ENCODE measurements at regions not wholly inside any gene's neighbourhood (a gene's known extent, or its start where the extent isn't known, plus 50 kb on each side); places are given as distances from the start of the nearest gene placed in this dataset.

DNA sequence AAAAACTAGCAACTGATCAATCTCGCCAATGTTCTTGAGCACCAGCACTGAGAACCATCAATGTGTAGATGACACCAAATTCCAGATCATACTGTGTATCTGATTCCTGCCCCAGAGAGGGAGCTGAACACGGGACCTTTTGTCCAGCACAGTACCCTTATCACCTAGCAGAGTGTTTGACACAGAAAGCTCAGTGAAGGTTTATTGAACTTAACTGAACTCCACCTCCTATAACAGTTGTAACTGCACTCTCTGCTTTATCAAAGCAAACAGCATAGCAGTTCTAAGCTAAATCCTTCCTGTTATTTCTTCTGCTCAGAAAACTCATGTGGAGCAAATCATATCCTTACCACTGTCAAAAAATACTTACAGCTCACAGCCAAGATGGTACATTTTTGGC, 183.4 kb upstream of the SLCO3A1 start:
- Histone ChIP-seq H2AFZ (no peak overlapping the region), H3K79me2 (no peaks in the 10 kb centered on the region), H3K4me2 (no peak overlapping the region), H3K4me3 (no peak overlapping the region), H3K27ac (no peak overlapping the region), H3K9me2 (replicated peaks; ENCODE audit: insufficient read depth) (no peaks in the 10 kb centered on the region), H3K4me1 (ENCODE audit: insufficient read depth) (no peaks in the 10 kb centered on the region), H4K20me1 (ENCODE audit: insufficient read depth, poor library complexity, severe bottlenecking) (no peaks in the 10 kb centered on the region), H3K36me3 (replicated peaks; ENCODE audit: insufficient read depth, low read depth) (no peaks in the 10 kb centered on the region), H3K9me3 (ENCODE audit: low read depth) (no peaks in the 10 kb centered on the region), H3K27me3 (peaks cover 3% of the 10 kb centered on the region)
- 72% methylated on average over 2 of the region's 2 CpGs for WGBS (ENCODE audit: low lambda C conversion rate, missing lambda C conversion rate)
- no peak for DNase-seq (ENCODE audit: low spot score)
- TF ChIP-seq, protein P1, sequence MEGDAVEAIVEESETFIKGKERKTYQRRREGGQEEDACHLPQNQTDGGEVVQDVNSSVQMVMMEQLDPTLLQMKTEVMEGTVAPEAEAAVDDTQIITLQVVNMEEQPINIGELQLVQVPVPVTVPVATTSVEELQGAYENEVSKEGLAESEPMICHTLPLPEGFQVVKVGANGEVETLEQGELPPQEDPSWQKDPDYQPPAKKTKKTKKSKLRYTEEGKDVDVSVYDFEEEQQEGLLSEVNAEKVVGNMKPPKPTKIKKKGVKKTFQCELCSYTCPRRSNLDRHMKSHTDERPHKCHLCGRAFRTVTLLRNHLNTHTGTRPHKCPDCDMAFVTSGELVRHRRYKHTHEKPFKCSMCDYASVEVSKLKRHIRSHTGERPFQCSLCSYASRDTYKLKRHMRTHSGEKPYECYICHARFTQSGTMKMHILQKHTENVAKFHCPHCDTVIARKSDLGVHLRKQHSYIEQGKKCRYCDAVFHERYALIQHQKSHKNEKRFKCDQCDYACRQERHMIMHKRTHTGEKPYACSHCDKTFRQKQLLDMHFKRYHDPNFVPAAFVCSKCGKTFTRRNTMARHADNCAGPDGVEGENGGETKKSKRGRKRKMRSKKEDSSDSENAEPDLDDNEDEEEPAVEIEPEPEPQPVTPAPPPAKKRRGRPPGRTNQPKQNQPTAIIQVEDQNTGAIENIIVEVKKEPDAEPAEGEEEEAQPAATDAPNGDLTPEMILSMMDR (IDR thresholded peaks at IDR 0.05; ENCODE audit: poor library complexity) = no peak
- TF ChIP-seq EZH2 (IDR thresholded peaks at IDR 0.05; ENCODE audit: borderline replicate concordance) = no peak
- TF ChIP-seq EZH2phosphoT487 (IDR thresholded peaks at IDR 0.05; ENCODE audit: low read depth, severe bottlenecking, unreplicated experiment) = no peak

DNA sequence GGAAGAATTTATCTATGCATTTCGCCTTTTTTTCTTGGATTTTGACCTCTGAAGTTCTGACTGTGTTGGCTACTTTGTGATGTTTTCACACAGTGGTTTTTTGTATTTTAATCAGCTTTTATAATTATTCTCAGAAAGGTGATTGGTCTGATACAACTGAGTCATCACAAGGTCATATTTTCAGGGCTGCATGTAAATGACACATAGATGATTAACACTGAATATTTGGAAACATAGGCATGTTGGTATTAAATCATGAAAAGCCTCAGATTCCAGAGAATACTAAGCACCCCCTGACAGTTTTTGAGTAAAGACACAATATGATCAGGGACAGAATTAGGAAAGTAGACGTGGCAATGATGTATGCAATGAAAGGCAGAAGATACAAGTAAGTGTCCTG, 175.5 kb upstream of the SLCO3A1 start:
- Histone ChIP-seq H3K27ac (no peak overlapping the region), H2AFZ (no peak overlapping the region), H3K4me2 (no peak overlapping the region), H3K4me1 (ENCODE audit: insufficient read depth) (no peaks in the 10 kb centered on the region), H3K9me3 (ENCODE audit: low read depth) (no peaks in the 10 kb centered on the region), H3K36me3 (replicated peaks; ENCODE audit: insufficient read depth, low read depth) (no peaks in the 10 kb centered on the region), H3K9me2 (replicated peaks; ENCODE audit: insufficient read depth) (no peaks in the 10 kb centered on the region), H4K20me1 (ENCODE audit: insufficient read depth, poor library complexity, severe bottlenecking) (no peaks in the 10 kb centered on the region), H3K4me3 (no peak overlapping the region), H3K79me2 (no peaks in the 10 kb centered on the region), H3K27me3 (peaks cover 12% of the 10 kb centered on the region)
- no peak for TF ChIP-seq EZH2phosphoT487 (IDR thresholded peaks at IDR 0.05; ENCODE audit: low read depth, severe bottlenecking, unreplicated experiment)
- TF ChIP-seq, protein P1 (IDR thresholded peaks at IDR 0.05; ENCODE audit: poor library complexity) = no peak
- TF ChIP-seq EZH2 (IDR thresholded peaks at IDR 0.05; ENCODE audit: borderline replicate concordance) = no peak
- no peak for DNase-seq (ENCODE audit: low spot score)
- 82% methylated on average over 2 of the region's 2 CpGs for WGBS (ENCODE audit: low lambda C conversion rate, missing lambda C conversion rate)

DNA sequence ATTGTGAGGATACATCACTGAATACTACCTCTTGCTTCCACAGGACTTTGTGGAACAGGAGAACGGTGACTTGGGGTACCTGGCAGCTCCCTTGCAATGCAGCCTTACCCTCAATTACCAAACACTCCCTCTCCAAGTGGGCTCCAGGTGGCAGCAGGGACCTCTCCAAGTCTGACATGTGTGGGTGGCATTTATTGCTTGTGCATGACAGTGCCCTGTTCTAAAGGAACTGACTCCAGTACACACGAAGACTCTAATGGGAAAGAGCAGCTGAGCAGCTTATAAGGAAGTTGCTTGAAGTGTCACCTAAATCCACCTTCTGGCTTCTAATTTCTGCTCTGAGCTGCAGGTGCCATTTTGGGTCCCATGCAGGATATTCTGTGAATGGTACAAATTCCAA, 174.1 kb upstream of the SLCO3A1 start:
- no peak for DNase-seq (ENCODE audit: low spot score)
- Histone ChIP-seq H3K27ac (no peak overlapping the region), H3K36me3 (replicated peaks; ENCODE audit: insufficient read depth, low read depth) (no peaks in the 10 kb centered on the region), H3K9me3 (ENCODE audit: low read depth) (no peaks in the 10 kb centered on the region), H3K9me2 (replicated peaks; ENCODE audit: insufficient read depth) (no peaks in the 10 kb centered on the region), H3K4me3 (no peak overlapping the region), H4K20me1 (ENCODE audit: insufficient read depth, poor library complexity, severe bottlenecking) (no peaks in the 10 kb centered on the region), H3K4me1 (ENCODE audit: insufficient read depth) (no peaks in the 10 kb centered on the region), H2AFZ (no peak overlapping the region), H3K79me2 (no peaks in the 10 kb centered on the region), H3K4me2 (no peak overlapping the region), H3K27me3 (peaks cover 12% of the 10 kb centered on the region)
- TF ChIP-seq, protein P1 (IDR thresholded peaks at IDR 0.05; ENCODE audit: poor library complexity) = no peak
- TF ChIP-seq EZH2phosphoT487 (IDR thresholded peaks at IDR 0.05; ENCODE audit: low read depth, severe bottlenecking, unreplicated experiment) (no peak), EZH2 (IDR thresholded peaks at IDR 0.05; ENCODE audit: borderline replicate concordance) (no peak)
- WGBS (ENCODE audit: low lambda C conversion rate, missing lambda C conversion rate) = 78% methylated on average over 2 of the region's 2 CpGs

DNA sequence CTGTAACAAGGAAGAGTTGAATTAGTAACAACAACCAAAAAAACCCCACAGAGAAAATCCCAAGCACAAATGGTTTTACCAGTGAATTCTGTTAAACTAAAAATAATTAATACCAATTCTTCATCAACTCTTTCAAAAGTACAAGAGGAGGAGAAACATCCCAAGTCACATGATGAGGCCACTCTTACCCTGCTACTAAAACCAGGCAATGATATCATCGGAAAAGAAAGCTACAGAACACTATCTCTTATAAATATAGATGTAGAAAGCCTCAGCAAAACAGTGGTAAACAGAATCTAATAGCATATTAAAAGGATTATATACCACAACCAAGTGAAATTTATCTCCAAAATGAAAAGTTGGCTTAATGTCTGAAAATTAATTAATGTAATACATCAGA, 168.1 kb upstream of the SLCO3A1 start:
- H3K4me2 ChIP-seq = no peak overlapping the region
- no peaks in the 10 kb centered on the region for H4K20me1 ChIP-seq (ENCODE audit: insufficient read depth, poor library complexity, severe bottlenecking)
- H2AFZ ChIP-seq = no peak overlapping the region
- no peak overlapping the region for H3K27ac ChIP-seq
- peaks cover 12% of the 10 kb centered on the region for H3K27me3 ChIP-seq
- WGBS (ENCODE audit: low lambda C conversion rate, missing lambda C conversion rate) = 86% methylated on average over 1 of the region's 1 CpG
- H3K4me1 ChIP-seq (ENCODE audit: insufficient read depth) = no peaks in the 10 kb centered on the region
- DNase-seq (ENCODE audit: low spot score) = no peak
- H3K9me3 ChIP-seq (ENCODE audit: low read depth) = no peaks in the 10 kb centered on the region
- H3K36me3 ChIP-seq (replicated peaks; ENCODE audit: insufficient read depth, low read depth) = no peaks in the 10 kb centered on the region
- TF ChIP-seq EZH2phosphoT487 (IDR thresholded peaks at IDR 0.05; ENCODE audit: low read depth, severe bottlenecking, unreplicated experiment) (no peak), EZH2 (IDR thresholded peaks at IDR 0.05; ENCODE audit: borderline replicate concordance) (no peak)
- TF ChIP-seq, protein P1 (IDR thresholded peaks at IDR 0.05; ENCODE audit: poor library complexity) = no peak
- H3K4me3 ChIP-seq = no peak overlapping the region
- no peaks in the 10 kb centered on the region for H3K9me2 ChIP-seq (replicated peaks; ENCODE audit: insufficient read depth)
- no peaks in the 10 kb centered on the region for H3K79me2 ChIP-seq

Measured in hepatocyte (in vitro differentiated cells).